ENCODE measurements at regions not wholly inside any gene's neighbourhood (a gene's known extent, or its start where the extent isn't known, plus 50 kb on each side); places are given as distances from the start of the nearest gene placed in this dataset.

- Histone ChIP-seq H3K4me1 (ENCODE audit: control insufficient read depth in 4 of 4, insufficient read depth in 4 of 4, low read length in 3 of 4) (no peaks in the 10 kb centered on the region), H3K27me3 (ENCODE audit: control insufficient read depth in 4 of 4, insufficient read depth in 4 of 4, low read length in 3 of 4) (peaks cover 0 to 4% (median 0%) of the 10 kb centered on the region in 4 donors), H3K36me3 (ENCODE audit: control insufficient read depth in 4 of 4, insufficient read depth in 3 of 4, low read depth in 1 of 4, low read length in 3 of 4) (no peaks in the 10 kb centered on the region), H3K9ac (ENCODE audit: low read depth in 1 of 2, low read length in 2 of 2) (no peak overlapping the region), H3K9me3 (ENCODE audit: control insufficient read depth in 4 of 4, low read length in 3 of 4) (peaks cover 0 to 12% (median 0%) of the 10 kb centered on the region in 4 donors), H3K4me3 (ENCODE audit: low read depth in 1 of 3, low read length in 3 of 3) (no peak overlapping the region), H3K27ac (ENCODE audit: low read depth in 1 of 2, low read length in 2 of 2) (no peak overlapping the region)
- no peak for DNase-seq (ENCODE audit: low spot score)
- 88% methylated on average over 3 of the region's 3 CpGs for WGBS
- TF ChIP-seq, protein P1, sequence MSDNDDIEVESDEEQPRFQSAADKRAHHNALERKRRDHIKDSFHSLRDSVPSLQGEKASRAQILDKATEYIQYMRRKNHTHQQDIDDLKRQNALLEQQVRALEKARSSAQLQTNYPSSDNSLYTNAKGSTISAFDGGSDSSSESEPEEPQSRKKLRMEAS (IDR thresholded peaks at IDR 0.05): no peak
Observed at GRCh38 chr12:88291498-88292131, 149.5 kb downstream of the TMTC3 start.

DNA sequence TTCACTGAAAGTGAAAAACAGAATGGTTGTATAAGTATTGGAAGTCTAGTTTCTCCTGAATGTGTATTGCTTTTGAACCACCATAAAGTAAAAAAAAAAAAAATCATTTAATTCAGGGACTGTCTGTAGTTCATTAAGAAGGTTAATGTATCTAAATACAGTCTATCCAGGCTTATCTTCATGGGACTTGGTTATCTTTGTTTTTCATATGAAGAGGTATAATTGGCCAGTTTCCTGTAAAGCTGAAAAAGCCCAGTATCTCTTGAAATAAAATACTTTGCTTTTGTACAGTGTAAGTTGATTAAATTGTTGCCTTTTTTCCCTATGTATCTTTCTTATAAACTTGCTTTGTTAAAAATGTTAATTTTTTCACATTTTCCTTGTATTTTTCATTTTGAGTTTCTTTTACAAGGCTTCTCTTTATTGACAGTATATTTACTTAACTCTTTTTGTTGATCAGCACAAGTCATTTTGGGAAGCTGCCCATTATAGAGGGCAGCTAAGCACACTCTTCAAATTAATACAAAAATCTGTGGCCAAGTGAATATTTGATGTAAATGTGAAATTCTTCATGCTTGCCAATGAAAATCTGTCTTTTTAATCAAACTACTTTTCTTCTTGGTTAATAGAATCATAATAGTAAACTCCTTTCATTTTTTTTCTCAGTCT, 156.0 kb downstream of the TMTC3 start:
- TF ChIP-seq, protein P1 (IDR thresholded peaks at IDR 0.05): no peak
- TF ChIP-seq HNF4A (conservative IDR thresholded peaks at IDR 0.05) (no peak), NR2F2 (IDR thresholded peaks at IDR 0.05) (no peak), TAF1 (conservative IDR thresholded peaks at IDR 0.05) (no peak), CTCF (IDR thresholded peaks at IDR 0.05; ENCODE audit: low read depth, low read length, missing input control) (no peak), JUND (IDR thresholded peaks at IDR 0.05) (no peak), GABPA (IDR thresholded peaks at IDR 0.05 in 1 of 2, conservative IDR thresholded peaks at IDR 0.05 in 1 of 2) (no peak), HNF4G (IDR thresholded peaks at IDR 0.05) (no peak), FOXA2 (IDR thresholded peaks at IDR 0.05) (no peak), ATF3 (IDR thresholded peaks at IDR 0.05) (no peak), RAD21 (IDR thresholded peaks at IDR 0.05) (no peak), RXRA (IDR thresholded peaks at IDR 0.05) (no peak), FOXA1 (IDR thresholded peaks at IDR 0.05) (no peak)
- TF ChIP-seq, protein P2, sequence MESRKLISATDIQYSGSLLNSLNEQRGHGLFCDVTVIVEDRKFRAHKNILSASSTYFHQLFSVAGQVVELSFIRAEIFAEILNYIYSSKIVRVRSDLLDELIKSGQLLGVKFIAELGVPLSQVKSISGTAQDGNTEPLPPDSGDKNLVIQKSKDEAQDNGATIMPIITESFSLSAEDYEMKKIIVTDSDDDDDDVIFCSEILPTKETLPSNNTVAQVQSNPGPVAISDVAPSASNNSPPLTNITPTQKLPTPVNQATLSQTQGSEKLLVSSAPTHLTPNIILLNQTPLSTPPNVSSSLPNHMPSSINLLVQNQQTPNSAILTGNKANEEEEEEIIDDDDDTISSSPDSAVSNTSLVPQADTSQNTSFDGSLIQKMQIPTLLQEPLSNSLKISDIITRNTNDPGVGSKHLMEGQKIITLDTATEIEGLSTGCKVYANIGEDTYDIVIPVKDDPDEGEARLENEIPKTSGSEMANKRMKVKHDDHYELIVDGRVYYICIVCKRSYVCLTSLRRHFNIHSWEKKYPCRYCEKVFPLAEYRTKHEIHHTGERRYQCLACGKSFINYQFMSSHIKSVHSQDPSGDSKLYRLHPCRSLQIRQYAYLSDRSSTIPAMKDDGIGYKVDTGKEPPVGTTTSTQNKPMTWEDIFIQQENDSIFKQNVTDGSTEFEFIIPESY (IDR thresholded peaks at IDR 0.05): no peak
- DNase-seq (ENCODE audit: low spot score): no peak
- peaks cover 0 to 29% (median 20%) of the 10 kb centered on the region in 4 donors for H3K4me1 ChIP-seq (ENCODE audit: control insufficient read depth in 4 of 4, insufficient read depth in 4 of 4, low read length in 3 of 4)

More for the DNA sequence above, 156.0 kb downstream of the TMTC3 start:
- Histone ChIP-seq H3K4me3 (ENCODE audit: low read depth in 1 of 3, low read length in 3 of 3) (no peak overlapping the region), H3K27me3 (ENCODE audit: control insufficient read depth in 4 of 4, insufficient read depth in 4 of 4, low read length in 3 of 4) (peaks cover 0 to 4% (median 0%) of the 10 kb centered on the region in 4 donors), H3K27ac (ENCODE audit: low read depth in 1 of 2, low read length in 2 of 2) (no peak overlapping the region), H3K9me3 (ENCODE audit: control insufficient read depth in 4 of 4, low read length in 3 of 4) (peaks cover 0 to 12% (median 0%) of the 10 kb centered on the region in 4 donors), H3K36me3 (ENCODE audit: control insufficient read depth in 4 of 4, insufficient read depth in 3 of 4, low read depth in 1 of 4, low read length in 3 of 4) (no peaks in the 10 kb centered on the region), H3K9ac (ENCODE audit: low read depth in 1 of 2, low read length in 2 of 2) (no peak overlapping the region)

Data from liver (tissue), 8 donors.